CD14-positive monocyte (primary cell): ENCODE measurements at regions not wholly inside any gene's neighbourhood (a gene's known extent, or its start where the extent isn't known, plus 50 kb on each side); places are given as distances from the start of the nearest gene placed in this dataset.

Source experiments
- DNase-seq, 3 donors: peaks; one replicate each; pipeline ENCODE4 v3.0.0-alpha.2; 2011 to 2022
- H2AFZ ChIP-seq: 2 replicates; pipeline ENCODE4 v1.6.0; 2012; ENCODE audit warnings: mild to moderate bottlenecking, low read depth, low read length, inconsistent platforms; ENCODE audit not compliant: insufficient read depth, poor library complexity, severe bottlenecking
- H3K27ac ChIP-seq, 2 donors: 1 replicate in 1 of 2; 2 replicates in 1 of 2; pipeline ENCODE4 v1.5.1; 2012 to 2013; ENCODE audit warnings: low read length in 2 of 2, control low read depth in 1 of 2, inconsistent platforms in 1 of 2, low read depth in 1 of 2, mild to moderate bottlenecking in 1 of 2
- H3K27me3 ChIP-seq, 2 donors: one replicate each; pipeline versions ENCODE4 v1.6.0 to v1.6.1; 2011 to 2013; ENCODE audit warnings: low read length in 2 of 2; ENCODE audit not compliant: control insufficient read depth in 2 of 2, insufficient read depth in 2 of 2
- H3K36me3 ChIP-seq, 2 donors: replicated peaks in 1 of 2; 1 replicate in 1 of 2; 2 replicates in 1 of 2; pipeline versions ENCODE4 v1.5.1 to v1.6.1; 2012 to 2013; ENCODE audit warnings: low read length in 2 of 2, control low read depth in 1 of 2, inconsistent platforms in 1 of 2, mild to moderate bottlenecking in 1 of 2; ENCODE audit not compliant: insufficient read depth in 2 of 2, control insufficient read depth in 1 of 2
- H3K4me1 ChIP-seq, 2 donors: 1 replicate in 1 of 2; 2 replicates in 1 of 2; pipeline versions ENCODE4 v1.5.1 to v1.6.1; 2012 to 2013; ENCODE audit warnings: low read length in 2 of 2, control low read depth in 1 of 2, inconsistent platforms in 1 of 2, mild to moderate bottlenecking in 1 of 2, moderate library complexity in 1 of 2; ENCODE audit not compliant: insufficient read depth in 2 of 2, control insufficient read depth in 1 of 2
- H3K4me2 ChIP-seq: replicated peaks from 2 replicates; pipeline ENCODE3; 2012; ENCODE audit warnings: low read length, moderate library complexity, mild to moderate bottlenecking; ENCODE audit not compliant: poor library complexity, severe bottlenecking; ENCODE audit errors: extremely low read depth
- H3K4me3 ChIP-seq, 3 experiments: fragments of 200-600 bp in 1 of 3; sonication (generic) in 1 of 3; replicated peaks in 1 of 3; 1 replicate in 2 of 3; 2 replicates in 1 of 3; pipeline ENCODE4 v1.5.1; 2011 to 2013; ENCODE audit warnings: low read length in 3 of 3, mild to moderate bottlenecking in 3 of 3, control low read depth in 2 of 3, low read depth in 2 of 3, inconsistent platforms in 1 of 3, moderate library complexity in 1 of 3
- H3K79me2 ChIP-seq: 2 replicates; pipeline ENCODE4 v1.6.0; 2012; ENCODE audit warnings: mild to moderate bottlenecking, control low read depth, inconsistent platforms, low read length, moderate library complexity; ENCODE audit not compliant: insufficient read depth
- H3K9ac ChIP-seq: 2 replicates; pipeline ENCODE4 v1.6.0; 2017; ENCODE audit warnings: low read length, mild to moderate bottlenecking; ENCODE audit not compliant: insufficient read depth, poor library complexity, severe bottlenecking
- H3K9me3 ChIP-seq, 2 donors: replicated peaks in 1 of 2; 1 replicate in 1 of 2; 2 replicates in 1 of 2; pipeline versions ENCODE4 v1.5.1 to v1.6.1; 2012 to 2013; ENCODE audit warnings: low read length in 2 of 2, control low read depth in 1 of 2; ENCODE audit not compliant: control insufficient read depth in 1 of 2, insufficient read depth in 1 of 2
- H4K20me1 ChIP-seq: 2 replicates; pipeline ENCODE4 v1.6.0; 2012; ENCODE audit warnings: mild to moderate bottlenecking, low read length, control low read depth, moderate library complexity; ENCODE audit not compliant: insufficient read depth
- H3K27ac Mint-ChIP-seq, 7 donors: one replicate each; pipeline ENCODE4 v1.8.0; 2020; ENCODE audit warnings: mild to moderate bottlenecking in 7 of 7, mixed read lengths in 7 of 7, moderate library complexity in 6 of 7, inconsistent platforms in 2 of 7
- H3K27me3 Mint-ChIP-seq, 3 donors: one replicate each; pipeline ENCODE4 v1.8.0; 2021 to 2022; ENCODE audit warnings: low read depth in 3 of 3, mild to moderate bottlenecking in 3 of 3, mixed read lengths in 3 of 3, moderate library complexity in 3 of 3, inconsistent platforms in 1 of 3
- H3K36me3 Mint-ChIP-seq, 2 donors: one replicate each; pipeline ENCODE4 v1.8.0; 2020; ENCODE audit warnings: mixed read lengths in 2 of 2, inconsistent platforms in 1 of 2, mild to moderate bottlenecking in 1 of 2
- H3K4me1 Mint-ChIP-seq: one replicate; pipeline ENCODE4 v1.8.0; 2020; ENCODE audit warnings: mild to moderate bottlenecking, mixed read lengths
- H3K4me3 Mint-ChIP-seq, 2 donors: one replicate each; pipeline ENCODE4 v1.8.0; 2020; ENCODE audit warnings: mild to moderate bottlenecking in 2 of 2, mixed read lengths in 2 of 2, moderate library complexity in 1 of 2
- H3K9me3 Mint-ChIP-seq, 7 donors: one replicate each; pipeline ENCODE4 v1.8.0; 2020 to 2022; ENCODE audit warnings: mixed read lengths in 7 of 7, mild to moderate bottlenecking in 6 of 7, moderate library complexity in 6 of 7, inconsistent platforms in 2 of 7
- CTCF ChIP-seq: fragments of 200-600 bp; IDR thresholded peaks from one replicate; pipeline ENCODE4 v1.8.0; 2022; ENCODE audit warnings: antibody characterized with exemption, mild to moderate bottlenecking
- intact Hi-C, 2 donors: fragments of 100-400 bp; cut with micrococcal nuclease; formaldehyde crosslinking; loops; one replicate each; pipeline versions ENCODE4 v1.15.0 to v1.15.1; 2023

DNA sequence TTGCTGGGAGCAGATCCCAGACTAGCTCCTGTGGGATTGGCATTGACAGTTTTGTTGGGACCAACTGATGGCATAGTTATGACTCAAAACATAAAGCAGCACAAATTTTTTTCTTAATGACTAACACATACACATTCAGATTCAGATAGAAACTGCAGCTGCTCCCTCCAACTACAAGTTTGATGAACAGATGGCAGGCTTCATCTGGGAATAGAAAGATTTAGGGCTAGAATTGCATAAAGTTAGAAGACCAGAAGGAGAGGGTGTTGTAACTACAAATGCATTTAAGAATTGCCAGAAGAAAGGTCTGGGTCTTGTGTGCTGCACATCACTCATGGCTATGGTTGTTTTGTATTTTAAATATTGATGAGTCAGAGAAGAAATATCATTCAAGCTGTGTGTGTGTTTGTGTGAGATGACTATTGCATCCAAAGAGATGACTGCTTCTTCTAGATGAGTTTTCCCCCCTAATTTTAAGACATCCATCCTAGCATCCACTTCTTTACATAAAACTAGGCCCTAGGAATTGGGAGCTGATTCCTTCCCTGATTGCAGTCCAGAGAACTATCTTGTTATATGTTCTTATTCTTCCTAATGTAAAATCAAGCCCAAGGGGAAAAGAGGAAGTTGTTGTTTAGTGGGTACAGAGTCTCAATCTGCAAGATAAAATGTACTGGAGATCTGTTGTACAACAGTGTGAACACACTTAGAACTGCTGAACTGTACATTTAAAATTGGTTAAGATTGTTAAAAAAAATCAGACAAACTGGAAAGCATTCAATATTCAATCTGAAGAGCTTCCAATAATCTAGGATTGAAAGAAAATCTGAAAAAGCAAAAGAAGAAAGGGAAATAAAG lies 175.1 kb downstream of the PARM1 start:
- H3K9me3 Mint-ChIP-seq: peaks cover 2 to 10% (median 6%) of the 10 kb centered on the region in 7 donors
- H3K4me1 Mint-ChIP-seq: no peaks in the 10 kb centered on the region
- Histone ChIP-seq H3K27ac (no peak overlapping the region), H4K20me1 (no peaks in the 10 kb centered on the region), H3K36me3 (no peaks in the 10 kb centered on the region), H3K4me2 (no peak overlapping the region), H3K4me1 (no peaks in the 10 kb centered on the region), H3K27me3 (no peaks in the 10 kb centered on the region), H3K9ac (no peak overlapping the region), H3K79me2 (no peaks in the 10 kb centered on the region), H3K4me3 (no peak overlapping the region), H3K9me3 (peaks cover 0 to 5% of the 10 kb centered on the region in 2 donors), H2AFZ (no peak overlapping the region)
- DNase-seq: no peak
- H3K36me3 Mint-ChIP-seq: no peaks in the 10 kb centered on the region
- H3K4me3 Mint-ChIP-seq: no peak overlapping the region
- H3K27me3 Mint-ChIP-seq: peaks cover 0 to 3% (median 1%) of the 10 kb centered on the region in 3 donors
- no peak for TF ChIP-seq CTCF
- H3K27ac Mint-ChIP-seq: no peak overlapping the region
- intact Hi-C loops: no loop called here

DNA sequence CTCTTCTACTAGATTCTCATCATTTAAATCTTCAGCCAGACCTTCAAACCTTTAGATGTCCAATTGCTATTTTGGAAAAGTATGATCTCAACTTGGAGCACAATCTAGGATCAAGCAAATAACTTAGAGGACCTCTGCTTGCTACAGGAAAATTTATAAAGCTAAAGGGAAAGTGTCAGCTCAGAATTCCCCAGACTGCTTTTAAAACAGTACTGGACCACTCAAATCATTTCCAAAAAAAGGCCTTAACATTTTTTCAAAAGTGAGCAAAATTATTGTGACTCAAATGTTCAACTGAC lies 169.8 kb downstream of the PARM1 start:
- H2AFZ ChIP-seq: no peak overlapping the region
- H3K9ac ChIP-seq: no peak overlapping the region
- no peak overlapping the region for H3K4me3 ChIP-seq
- H3K36me3 Mint-ChIP-seq: no peaks in the 10 kb centered on the region
- DNase-seq: no peak
- TF ChIP-seq CTCF: no peak
- H3K9me3 ChIP-seq: peaks cover 0 to 14% of the 10 kb centered on the region in 2 donors
- H3K4me2 ChIP-seq: no peak overlapping the region
- H3K27me3 Mint-ChIP-seq: peaks cover 0 to 4% (median 3%) of the 10 kb centered on the region in 3 donors
- no peak overlapping the region for H3K4me3 Mint-ChIP-seq
- no peaks in the 10 kb centered on the region for H3K79me2 ChIP-seq
- intact Hi-C loops: no loop called here
- H4K20me1 ChIP-seq: no peaks in the 10 kb centered on the region
- no peaks in the 10 kb centered on the region for H3K27me3 ChIP-seq
- H3K4me1 ChIP-seq: no peaks in the 10 kb centered on the region
- no peak overlapping the region for H3K27ac ChIP-seq
- no peaks in the 10 kb centered on the region for H3K36me3 ChIP-seq
- H3K27ac Mint-ChIP-seq: no peak overlapping the region
- no peaks in the 10 kb centered on the region for H3K4me1 Mint-ChIP-seq
- H3K9me3 Mint-ChIP-seq: peaks cover 0 to 12% (median 2%) of the 10 kb centered on the region in 7 donors
